Nephron progenitor cell (in vitro differentiated cells): ENCODE measurements at regions not wholly inside any gene's neighbourhood (a gene's known extent, or its start where the extent isn't known, plus 50 kb on each side); places are given as distances from the start of the nearest gene placed in this dataset.

Experiments
- DNase-seq: peaks from one replicate; pipeline ENCODE4 v3.0.0; 2021
- H3K27ac Mint-ChIP-seq: 2 replicates; pipeline ENCODE4 v1.8.0; 2021; ENCODE audit warnings: mild to moderate bottlenecking, moderate library complexity, mixed read lengths
- H3K27me3 Mint-ChIP-seq: 2 replicates; pipeline ENCODE4 v1.8.0; 2021; ENCODE audit warnings: mild to moderate bottlenecking, low read depth, mixed read lengths; ENCODE audit not compliant: poor library complexity
- H3K36me3 Mint-ChIP-seq: 2 replicates; pipeline ENCODE4 v1.8.0; 2021; ENCODE audit warnings: low read depth, mixed read lengths
- H3K4me1 Mint-ChIP-seq: 2 replicates; pipeline ENCODE4 v1.8.0; 2021; ENCODE audit warnings: mixed read lengths
- H3K4me3 Mint-ChIP-seq: 2 replicates; pipeline ENCODE4 v1.8.0; 2021; ENCODE audit warnings: mild to moderate bottlenecking, moderate library complexity, mixed read lengths
- H3K9me3 Mint-ChIP-seq: 2 replicates; pipeline ENCODE4 v1.8.0; 2021; ENCODE audit warnings: mild to moderate bottlenecking, moderate library complexity, mixed read lengths
- CTCF ChIP-seq: fragments of 200-600 bp; sonication (generic); IDR thresholded peaks from 2 replicates; pipeline ENCODE4 v1.5.0; 2021; ENCODE audit warnings: antibody characterized with exemption

GRCh38 chrX:94435799-94436198 is 761.8 kb downstream of the FAM133A start:
- no peaks in the 10 kb centered on the region for H3K4me1 Mint-ChIP-seq
- no peaks in the 10 kb centered on the region for H3K36me3 Mint-ChIP-seq
- H3K27ac Mint-ChIP-seq: no peak overlapping the region
- no peak for DNase-seq
- H3K9me3 Mint-ChIP-seq: peaks cover 4% of the 10 kb centered on the region
- TF ChIP-seq CTCF: no peak
- H3K27me3 Mint-ChIP-seq: no peaks in the 10 kb centered on the region
- no peak overlapping the region for H3K4me3 Mint-ChIP-seq

- Mint-ChIP-seq H3K4me3 (no peak overlapping the region), H3K9me3 (no peaks in the 10 kb centered on the region), H3K27me3 (no peaks in the 10 kb centered on the region), H3K36me3 (no peaks in the 10 kb centered on the region), H3K4me1 (no peaks in the 10 kb centered on the region), H3K27ac (no peak overlapping the region)
- TF ChIP-seq CTCF: no peak
- DNase-seq: no peak
Measured at GRCh38 chrX:94454159-94454558, 780.2 kb downstream of the FAM133A start.

- Mint-ChIP-seq H3K9me3 (no peaks in the 10 kb centered on the region), H3K27me3 (no peaks in the 10 kb centered on the region), H3K36me3 (no peaks in the 10 kb centered on the region), H3K27ac (no peak overlapping the region), H3K4me3 (no peak overlapping the region), H3K4me1 (no peaks in the 10 kb centered on the region)
- no peak for TF ChIP-seq CTCF
- no peak for DNase-seq
Measured at GRCh38 chrX:94454606-94455005, 780.6 kb downstream of the FAM133A start.

GRCh38 chrX:94455782-94456181 is 781.8 kb downstream of the FAM133A start:
- no peak for DNase-seq
- Mint-ChIP-seq H3K27me3 (no peaks in the 10 kb centered on the region), H3K9me3 (no peaks in the 10 kb centered on the region), H3K27ac (no peak overlapping the region), H3K4me1 (no peaks in the 10 kb centered on the region), H3K4me3 (no peak overlapping the region), H3K36me3 (no peaks in the 10 kb centered on the region)
- TF ChIP-seq CTCF: no peak

- H3K27me3 Mint-ChIP-seq: peaks cover 14% of the 10 kb centered on the region
- no peak for DNase-seq
- no peak for TF ChIP-seq CTCF
- H3K4me1 Mint-ChIP-seq: peaks cover 14% of the 10 kb centered on the region
- no peak overlapping the region for H3K27ac Mint-ChIP-seq
- H3K36me3 Mint-ChIP-seq: no peaks in the 10 kb centered on the region
- H3K9me3 Mint-ChIP-seq: peaks cover 6% of the 10 kb centered on the region
- H3K4me3 Mint-ChIP-seq: peak overlapping the region; percentile 48
Measured at GRCh38 chrX:94492541-94492940, 818.5 kb downstream of the FAM133A start.

- Mint-ChIP-seq H3K4me1 (peaks cover 14% of the 10 kb centered on the region), H3K27me3 (peaks cover 14% of the 10 kb centered on the region), H3K27ac (no peak overlapping the region), H3K4me3 (no peak overlapping the region), H3K36me3 (no peaks in the 10 kb centered on the region), H3K9me3 (peaks cover 6% of the 10 kb centered on the region)
- DNase-seq: no peak
- no peak for TF ChIP-seq CTCF
Measured at GRCh38 chrX:94493405-94493804, 819.4 kb downstream of the FAM133A start.
